ENCODE measurements at regions not wholly inside any gene's neighbourhood (a gene's known extent, or its start where the extent isn't known, plus 50 kb on each side); places are given as distances from the start of the nearest gene placed in this dataset.

GRCh38 chr15:81514725-81515124 is 140.7 kb upstream of the TMC3 start:
- no peaks in the 10 kb centered on the region for H3K36me3 ChIP-seq
- no peak overlapping the region for H3K4me3 ChIP-seq
- H3K27me3 ChIP-seq, result no peaks in the 10 kb centered on the region
- H3K4me1 ChIP-seq, result peaks cover 0 to 8% (median 0%) of the 10 kb centered on the region in 3 donors
- TF ChIP-seq POLR2AphosphoS5 (IDR thresholded peaks at IDR 0.05), result no peak
- no peak for TF ChIP-seq EP300 (IDR thresholded peaks at IDR 0.05)
- no peak for TF ChIP-seq CTCF (IDR thresholded peaks at IDR 0.05)
- no peak for TF ChIP-seq POLR2A (IDR thresholded peaks at IDR 0.05)
- H3K27ac ChIP-seq, result no peak overlapping the region
- ATAC-seq, result no peak
- no peaks in the 10 kb centered on the region for H3K9me3 ChIP-seq
- 67 to 88% methylated on average over 1 of the region's 1 CpG for WGBS, 2 donors (ENCODE audit: low coverage in 1 of 2)

GRCh38 chr15:81511138-81511537 is 137.1 kb upstream of the TMC3 start:
- no peak for TF ChIP-seq POLR2A (IDR thresholded peaks at IDR 0.05)
- no peak for TF ChIP-seq POLR2AphosphoS5 (IDR thresholded peaks at IDR 0.05)
- no peak for TF ChIP-seq EP300 (IDR thresholded peaks at IDR 0.05)
- TF ChIP-seq CTCF (IDR thresholded peaks at IDR 0.05), result no peak
- no peak for ATAC-seq
- H3K4me1 ChIP-seq, result peaks cover 0 to 8% (median 0%) of the 10 kb centered on the region in 3 donors
- no peaks in the 10 kb centered on the region for H3K27me3 ChIP-seq
- H3K27ac ChIP-seq, result no peak overlapping the region
- H3K36me3 ChIP-seq, result no peaks in the 10 kb centered on the region
- no peak overlapping the region for H3K4me3 ChIP-seq
- H3K9me3 ChIP-seq, result no peaks in the 10 kb centered on the region
- 14 to 17% methylated on average over 3 of the region's 3 CpGs for WGBS, 2 donors (ENCODE audit: low coverage in 1 of 2)

- ATAC-seq, result no peak
Measured at GRCh38 chr15:81507831-81508230, 133.8 kb upstream of the TMC3 start.

GRCh38 chr15:81506936-81507335 is 132.9 kb upstream of the TMC3 start:
- H3K27ac ChIP-seq, result no peak overlapping the region
- H3K9me3 ChIP-seq, result no peaks in the 10 kb centered on the region
- no peaks in the 10 kb centered on the region for H3K36me3 ChIP-seq
- ATAC-seq, result no peak
- TF ChIP-seq POLR2AphosphoS5 (IDR thresholded peaks at IDR 0.05) (no peak), POLR2A (IDR thresholded peaks at IDR 0.05) (no peak), CTCF (IDR thresholded peaks at IDR 0.05) (no peak), EP300 (IDR thresholded peaks at IDR 0.05) (no peak)
- no peaks in the 10 kb centered on the region for H3K27me3 ChIP-seq
- WGBS, 2 donors (ENCODE audit: low coverage in 1 of 2), result 100% methylated on average over 1 of the region's 1 CpG
- H3K4me3 ChIP-seq, result no peak overlapping the region
- peaks cover 0 to 8% (median 0%) of the 10 kb centered on the region in 3 donors for H3K4me1 ChIP-seq

More at GRCh38 chr15:81507831-81508230, 133.8 kb upstream of the TMC3 start:
- Histone ChIP-seq H3K4me1 (peaks cover 0 to 8% (median 0%) of the 10 kb centered on the region in 3 donors), H3K27me3 (no peaks in the 10 kb centered on the region), H3K9me3 (no peaks in the 10 kb centered on the region), H3K36me3 (no peaks in the 10 kb centered on the region), H3K27ac (no peak overlapping the region), H3K4me3 (no peak overlapping the region)
- no peak for TF ChIP-seq POLR2A (IDR thresholded peaks at IDR 0.05)
- no peak for TF ChIP-seq EP300 (IDR thresholded peaks at IDR 0.05)
- TF ChIP-seq POLR2AphosphoS5 (IDR thresholded peaks at IDR 0.05), result no peak
- TF ChIP-seq CTCF (IDR thresholded peaks at IDR 0.05), result no peak
- WGBS, 2 donors (ENCODE audit: low coverage in 1 of 2), result 90 to 97% methylated on average over 2 to 3 of the region's 3 CpGs

GRCh38 chr15:81506071-81506470 is 132.1 kb upstream of the TMC3 start:
- H3K4me3 ChIP-seq, result no peak overlapping the region
- no peaks in the 10 kb centered on the region for H3K9me3 ChIP-seq
- peaks cover 0 to 4% (median 0%) of the 10 kb centered on the region in 3 donors for H3K4me1 ChIP-seq
- no peak overlapping the region for H3K27ac ChIP-seq
- TF ChIP-seq CTCF (IDR thresholded peaks at IDR 0.05) (no peak), POLR2AphosphoS5 (IDR thresholded peaks at IDR 0.05) (no peak), POLR2A (IDR thresholded peaks at IDR 0.05) (no peak), EP300 (IDR thresholded peaks at IDR 0.05) (no peak)
- H3K36me3 ChIP-seq, result no peaks in the 10 kb centered on the region
- ATAC-seq, result no peak
- 87 to 94% methylated on average over 2 of the region's 2 CpGs for WGBS, 2 donors (ENCODE audit: low coverage in 1 of 2)
- no peaks in the 10 kb centered on the region for H3K27me3 ChIP-seq

All from gastroesophageal sphincter (tissue), 4 donors.